ENCODE measurements at regions not wholly inside any gene's neighbourhood (a gene's known extent, or its start where the extent isn't known, plus 50 kb on each side); places are given as distances from the start of the nearest gene placed in this dataset.
A peak's percentile ranks its signal among the peaks of the same experiment; 100 is the strongest.

- no peaks in the 10 kb centered on the region for H3K9me3 ChIP-seq (ENCODE audit: control insufficient read depth, insufficient read depth, low read depth, low read length)
- H3K4me3 ChIP-seq (ENCODE audit: low read depth, low read length) = no peak overlapping the region
- H3K27me3 ChIP-seq (ENCODE audit: control insufficient read depth, insufficient read depth, low read length) = no peaks in the 10 kb centered on the region
- H3K4me1 ChIP-seq (ENCODE audit: control insufficient read depth, insufficient read depth, low read length) = peaks cover 8% of the 10 kb centered on the region; the same call in 1 of the 2 replicates
- no peaks in the 10 kb centered on the region for H3K36me3 ChIP-seq (ENCODE audit: control insufficient read depth, insufficient read depth, low read length)
- H3K27ac ChIP-seq (ENCODE audit: low read depth, low read length) = no peak overlapping the region
- H3K9ac ChIP-seq (ENCODE audit: low read length) = no peak overlapping the region
Observed at GRCh38 chr3:106392915-106393314, 524.1 kb upstream of the CBLB start.

- H3K27ac ChIP-seq (ENCODE audit: low read depth, low read length) = no peak overlapping the region
- no peak overlapping the region for H3K9ac ChIP-seq (ENCODE audit: low read length)
- no peaks in the 10 kb centered on the region for H3K9me3 ChIP-seq (ENCODE audit: control insufficient read depth, insufficient read depth, low read depth, low read length)
- peaks cover 20% of the 10 kb centered on the region; the same call in 1 of the 2 replicates for H3K4me1 ChIP-seq (ENCODE audit: control insufficient read depth, insufficient read depth, low read length)
- no peaks in the 10 kb centered on the region for H3K36me3 ChIP-seq (ENCODE audit: control insufficient read depth, insufficient read depth, low read length)
- H3K4me3 ChIP-seq (ENCODE audit: low read depth, low read length) = no peak overlapping the region
- H3K27me3 ChIP-seq (ENCODE audit: control insufficient read depth, insufficient read depth, low read length) = no peaks in the 10 kb centered on the region
Observed at GRCh38 chr3:106397006-106397405, 528.2 kb upstream of the CBLB start.

GRCh38 chr3:106398891-106399600 is 530.2 kb upstream of the CBLB start:
- no peak overlapping the region for H3K9ac ChIP-seq (ENCODE audit: low read length)
- H3K9me3 ChIP-seq (ENCODE audit: control insufficient read depth, insufficient read depth, low read depth, low read length) = no peaks in the 10 kb centered on the region
- H3K27ac ChIP-seq (ENCODE audit: low read depth, low read length) = no peak overlapping the region
- H3K4me3 ChIP-seq (ENCODE audit: low read depth, low read length) = no peak overlapping the region
- H3K4me1 ChIP-seq (ENCODE audit: control insufficient read depth, insufficient read depth, low read length) = peaks cover 20% of the 10 kb centered on the region; the same call in 1 of the 2 replicates
- H3K36me3 ChIP-seq (ENCODE audit: control insufficient read depth, insufficient read depth, low read length) = no peaks in the 10 kb centered on the region
- H3K27me3 ChIP-seq (ENCODE audit: control insufficient read depth, insufficient read depth, low read length) = no peaks in the 10 kb centered on the region

GRCh38 chr3:106399761-106400160 is 530.9 kb upstream of the CBLB start:
- Histone ChIP-seq H3K27me3 (ENCODE audit: control insufficient read depth, insufficient read depth, low read length) (no peaks in the 10 kb centered on the region), H3K9ac (ENCODE audit: low read length) (no peak overlapping the region), H3K4me3 (ENCODE audit: low read depth, low read length) (no peak overlapping the region), H3K36me3 (ENCODE audit: control insufficient read depth, insufficient read depth, low read length) (no peaks in the 10 kb centered on the region), H3K27ac (ENCODE audit: low read depth, low read length) (no peak overlapping the region), H3K4me1 (ENCODE audit: control insufficient read depth, insufficient read depth, low read length) (peaks cover 20% of the 10 kb centered on the region; the same call in 1 of the 2 replicates), H3K9me3 (ENCODE audit: control insufficient read depth, insufficient read depth, low read depth, low read length) (no peaks in the 10 kb centered on the region)

GRCh38 chr3:106401666-106402490 is 533.1 kb upstream of the CBLB start:
- 0 out of 2 replicates have a peak overlapping the region, but pooled peaks have one; percentile 23 for H3K27ac ChIP-seq (ENCODE audit: low read depth, low read length)
- no peaks in the 10 kb centered on the region for H3K36me3 ChIP-seq (ENCODE audit: control insufficient read depth, insufficient read depth, low read length)
- no peaks in the 10 kb centered on the region for H3K27me3 ChIP-seq (ENCODE audit: control insufficient read depth, insufficient read depth, low read length)
- no peak overlapping the region for H3K4me3 ChIP-seq (ENCODE audit: low read depth, low read length)
- no peaks in the 10 kb centered on the region for H3K9me3 ChIP-seq (ENCODE audit: control insufficient read depth, insufficient read depth, low read depth, low read length)
- H3K9ac ChIP-seq (ENCODE audit: low read length) = no peak overlapping the region
- H3K4me1 ChIP-seq (ENCODE audit: control insufficient read depth, insufficient read depth, low read length) = peaks cover 18% of the 10 kb centered on the region; the same call in 1 of the 2 replicates

GRCh38 chr3:106403371-106404145 is 534.7 kb upstream of the CBLB start:
- no peak overlapping the region for H3K9ac ChIP-seq (ENCODE audit: low read length)
- no peaks in the 10 kb centered on the region for H3K9me3 ChIP-seq (ENCODE audit: control insufficient read depth, insufficient read depth, low read depth, low read length)
- no peaks in the 10 kb centered on the region for H3K36me3 ChIP-seq (ENCODE audit: control insufficient read depth, insufficient read depth, low read length)
- H3K4me1 ChIP-seq (ENCODE audit: control insufficient read depth, insufficient read depth, low read length) = peaks cover 12% of the 10 kb centered on the region; the same call in 1 of the 2 replicates
- H3K4me3 ChIP-seq (ENCODE audit: low read depth, low read length) = no peak overlapping the region
- no peaks in the 10 kb centered on the region for H3K27me3 ChIP-seq (ENCODE audit: control insufficient read depth, insufficient read depth, low read length)
- no peak overlapping the region for H3K27ac ChIP-seq (ENCODE audit: low read depth, low read length)

- no peak overlapping the region for H3K9ac ChIP-seq (ENCODE audit: low read length)
- H3K36me3 ChIP-seq (ENCODE audit: control insufficient read depth, insufficient read depth, low read length) = no peaks in the 10 kb centered on the region
- no peaks in the 10 kb centered on the region for H3K9me3 ChIP-seq (ENCODE audit: control insufficient read depth, insufficient read depth, low read depth, low read length)
Observed at GRCh38 chr3:106413683-106414082, 544.9 kb upstream of the CBLB start.

GRCh38 chr3:106420628-106421027 is 551.8 kb upstream of the CBLB start:
- Histone ChIP-seq H3K4me3 (ENCODE audit: low read depth, low read length) (no peak overlapping the region), H3K27me3 (ENCODE audit: control insufficient read depth, insufficient read depth, low read length) (no peaks in the 10 kb centered on the region), H3K4me1 (ENCODE audit: control insufficient read depth, insufficient read depth, low read length) (no peaks in the 10 kb centered on the region), H3K9me3 (ENCODE audit: control insufficient read depth, insufficient read depth, low read depth, low read length) (no peaks in the 10 kb centered on the region), H3K9ac (ENCODE audit: low read length) (no peak overlapping the region), H3K36me3 (ENCODE audit: control insufficient read depth, insufficient read depth, low read length) (no peaks in the 10 kb centered on the region), H3K27ac (ENCODE audit: low read depth, low read length) (no peak overlapping the region)

More at GRCh38 chr3:106413683-106414082, 544.9 kb upstream of the CBLB start:
- Histone ChIP-seq H3K4me3 (ENCODE audit: low read depth, low read length) (no peak overlapping the region), H3K27me3 (ENCODE audit: control insufficient read depth, insufficient read depth, low read length) (no peaks in the 10 kb centered on the region), H3K4me1 (ENCODE audit: control insufficient read depth, insufficient read depth, low read length) (no peaks in the 10 kb centered on the region), H3K27ac (ENCODE audit: low read depth, low read length) (no peak overlapping the region)

GRCh38 chr3:106421426-106421825 is 552.6 kb upstream of the CBLB start:
- no peak overlapping the region for H3K9ac ChIP-seq (ENCODE audit: low read length)
- no peaks in the 10 kb centered on the region for H3K27me3 ChIP-seq (ENCODE audit: control insufficient read depth, insufficient read depth, low read length)
- no peaks in the 10 kb centered on the region for H3K9me3 ChIP-seq (ENCODE audit: control insufficient read depth, insufficient read depth, low read depth, low read length)
- no peak overlapping the region for H3K4me3 ChIP-seq (ENCODE audit: low read depth, low read length)
- H3K4me1 ChIP-seq (ENCODE audit: control insufficient read depth, insufficient read depth, low read length) = no peaks in the 10 kb centered on the region
- no peaks in the 10 kb centered on the region for H3K36me3 ChIP-seq (ENCODE audit: control insufficient read depth, insufficient read depth, low read length)
- H3K27ac ChIP-seq (ENCODE audit: low read depth, low read length) = no peak overlapping the region

GRCh38 chr3:106421909-106422308 is 553.1 kb upstream of the CBLB start:
- Histone ChIP-seq H3K4me3 (ENCODE audit: low read depth, low read length) (no peak overlapping the region), H3K36me3 (ENCODE audit: control insufficient read depth, insufficient read depth, low read length) (no peaks in the 10 kb centered on the region), H3K27ac (ENCODE audit: low read depth, low read length) (no peak overlapping the region), H3K9ac (ENCODE audit: low read length) (no peak overlapping the region), H3K9me3 (ENCODE audit: control insufficient read depth, insufficient read depth, low read depth, low read length) (no peaks in the 10 kb centered on the region), H3K4me1 (ENCODE audit: control insufficient read depth, insufficient read depth, low read length) (no peaks in the 10 kb centered on the region), H3K27me3 (ENCODE audit: control insufficient read depth, insufficient read depth, low read length) (no peaks in the 10 kb centered on the region)

All from HUES6 (cell line).